Fibroblast of lung (primary cell): ENCODE measurements at regions not wholly inside any gene's neighbourhood (a gene's known extent, or its start where the extent isn't known, plus 50 kb on each side); places are given as distances from the start of the nearest gene placed in this dataset.
A peak's percentile ranks its signal among the peaks of the same experiment; 100 is the strongest.

Experiments
- DNase-seq, 2 donors: peaks; one replicate each; pipeline versions ENCODE4 v3.0.0 to v3.0.0-alpha.2; 2010; ENCODE audit warnings: low read depth in 2 of 2
- H2AFZ ChIP-seq: 2 replicates; pipeline ENCODE4 v1.5.1; 2012; ENCODE audit warnings: low read length, control low read depth, inconsistent platforms
- H3K27ac ChIP-seq: 2 replicates; pipeline ENCODE4 v1.5.1; 2011; ENCODE audit warnings: low read length, control low read depth; ENCODE audit not compliant: insufficient read depth
- H3K27me3 ChIP-seq: 2 replicates; pipeline ENCODE4 v1.5.1; 2011; ENCODE audit warnings: mild to moderate bottlenecking, low read length; ENCODE audit not compliant: control insufficient read depth, insufficient read depth
- H3K36me3 ChIP-seq: 2 replicates; pipeline ENCODE4 v1.5.1; 2011; ENCODE audit warnings: low read length; ENCODE audit not compliant: control insufficient read depth, insufficient read depth
- H3K4me1 ChIP-seq: 2 replicates; pipeline ENCODE4 v1.5.1; 2011; ENCODE audit warnings: low read length; ENCODE audit not compliant: control insufficient read depth, insufficient read depth; ENCODE audit errors: extremely low read depth
- H3K4me2 ChIP-seq: 2 replicates; pipeline ENCODE4 v1.5.1; 2011; ENCODE audit warnings: low read length, control low read depth; ENCODE audit not compliant: insufficient read depth; ENCODE audit errors: extremely low read depth
- H3K4me3 ChIP-seq, 4 experiments: fragments of 200-600 bp in 1 of 4; sonication (generic) in 1 of 4; replicated peaks in 1 of 4; 2 replicates each; pipeline ENCODE4 v1.5.1; 2011 to 2016; ENCODE audit warnings: low read length in 4 of 4, low read depth in 3 of 4, mild to moderate bottlenecking in 3 of 4, control low read depth in 2 of 4, inconsistent platforms in 1 of 4, mixed read lengths in 1 of 4; ENCODE audit not compliant: insufficient read depth in 1 of 4; ENCODE audit errors: control extremely low read depth in 1 of 4
- H3K79me2 ChIP-seq: 2 replicates; pipeline ENCODE4 v1.5.1; 2012; ENCODE audit warnings: mild to moderate bottlenecking, low read length, inconsistent platforms; ENCODE audit not compliant: control insufficient read depth, insufficient read depth
- H3K9ac ChIP-seq: 2 replicates; pipeline ENCODE4 v1.5.1; 2011; ENCODE audit warnings: mild to moderate bottlenecking, low read length, control low read depth; ENCODE audit not compliant: insufficient read depth
- H3K9me3 ChIP-seq: 2 replicates; pipeline ENCODE4 v1.5.1; 2012; ENCODE audit warnings: low read depth, low read length; ENCODE audit not compliant: control insufficient read depth, insufficient read depth
- H4K20me1 ChIP-seq: 2 replicates; pipeline ENCODE4 v1.5.1; 2011; ENCODE audit warnings: low read length; ENCODE audit not compliant: control insufficient read depth, insufficient read depth; ENCODE audit errors: extremely low read depth
- CTCF ChIP-seq, 2 donors: IDR thresholded peaks in 1 of 2; conservative IDR thresholded peaks in 1 of 2; 1 replicate in 1 of 2; 2 replicates in 1 of 2; pipeline ENCODE4 v1.5.1; 2011 to 2012; ENCODE audit warnings: low read length in 2 of 2, control low read depth in 1 of 2, inconsistent platforms in 1 of 2, low read depth in 1 of 2, mild to moderate bottlenecking in 1 of 2
- EZH2 ChIP-seq: IDR thresholded peaks from 2 replicates; pipeline ENCODE4 v1.5.1; 2012; ENCODE audit warnings: low read length, control low read depth, mild to moderate bottlenecking; ENCODE audit errors: missing control alignments

- H2AFZ ChIP-seq: peak overlapping the region; percentile 74
- H3K36me3 ChIP-seq: no peaks in the 10 kb centered on the region
- H3K9me3 ChIP-seq: no peaks in the 10 kb centered on the region
- H3K27me3 ChIP-seq: no peaks in the 10 kb centered on the region
- peaks cover 12% of the 10 kb centered on the region for H3K4me1 ChIP-seq
- TF ChIP-seq EZH2: no peak
- TF ChIP-seq CTCF (conservative IDR thresholded peaks at IDR 0.05 in 1 of 2, IDR thresholded peaks at IDR 0.05 in 1 of 2; ENCODE audit: low read depth in 1 of 2, low read length in 2 of 2): no peak
- H3K9ac ChIP-seq: no peak overlapping the region
- no peaks in the 10 kb centered on the region for H3K79me2 ChIP-seq
- peak; percentile 76 to 98 for DNase-seq
- no peak overlapping the region for H3K4me3 ChIP-seq
- H3K27ac ChIP-seq: peak overlapping the region; percentile 76
- H4K20me1 ChIP-seq: no peaks in the 10 kb centered on the region
- H3K4me2 ChIP-seq: peak overlapping the region; percentile 11
Observed at GRCh38 chr12:14260011-14260993, 105.2 kb upstream of the ATF7IP start.

DNA sequence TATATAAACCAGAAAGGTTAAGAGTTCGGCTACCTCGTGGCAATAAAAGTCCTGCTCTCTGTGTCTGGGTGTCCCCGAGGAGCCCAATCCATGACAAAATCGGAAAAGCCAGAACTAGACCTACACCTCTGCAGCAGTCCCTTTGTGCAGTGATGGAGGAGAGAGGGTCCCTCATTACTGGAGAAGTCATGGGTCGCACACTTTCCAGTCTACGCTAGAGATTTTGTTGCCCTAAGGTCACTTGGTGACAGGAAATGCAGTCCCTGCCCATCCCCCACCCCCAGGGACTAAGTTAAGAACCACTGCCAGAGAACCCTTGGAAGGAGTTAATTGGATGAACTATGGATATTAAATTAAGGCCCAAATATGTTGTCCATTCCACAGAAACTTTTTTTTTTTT is 104.4 kb upstream of the ATF7IP start:
- Histone ChIP-seq H4K20me1 (no peaks in the 10 kb centered on the region), H3K36me3 (no peaks in the 10 kb centered on the region), H3K9ac (no peak overlapping the region), H3K27me3 (no peaks in the 10 kb centered on the region), H3K4me1 (peaks cover 12% of the 10 kb centered on the region), H3K9me3 (no peaks in the 10 kb centered on the region), H3K27ac (peak overlapping the region; percentile 76), H3K79me2 (no peaks in the 10 kb centered on the region), H2AFZ (no peak overlapping the region), H3K4me3 (no peak overlapping the region), H3K4me2 (no peak overlapping the region)
- DNase-seq: no peak
- TF ChIP-seq EZH2: no peak
- no peak for TF ChIP-seq CTCF (conservative IDR thresholded peaks at IDR 0.05 in 1 of 2, IDR thresholded peaks at IDR 0.05 in 1 of 2; ENCODE audit: low read depth in 1 of 2, low read length in 2 of 2)

- H3K27me3 ChIP-seq: no peaks in the 10 kb centered on the region
- H3K4me1 ChIP-seq: peaks cover 9% of the 10 kb centered on the region
- no peak for DNase-seq
- no peak for TF ChIP-seq EZH2
- no peak for TF ChIP-seq CTCF (conservative IDR thresholded peaks at IDR 0.05 in 1 of 2, IDR thresholded peaks at IDR 0.05 in 1 of 2; ENCODE audit: low read depth in 1 of 2, low read length in 2 of 2)
- no peaks in the 10 kb centered on the region for H3K36me3 ChIP-seq
- no peak overlapping the region for H3K4me2 ChIP-seq
- H3K79me2 ChIP-seq: no peaks in the 10 kb centered on the region
- no peak overlapping the region for H2AFZ ChIP-seq
- no peak overlapping the region for H3K27ac ChIP-seq
- no peak overlapping the region for H3K9ac ChIP-seq
- H3K9me3 ChIP-seq: no peaks in the 10 kb centered on the region
- no peak overlapping the region for H3K4me3 ChIP-seq
- H4K20me1 ChIP-seq: no peaks in the 10 kb centered on the region
Observed at GRCh38 chr12:14261861-14262260, 103.6 kb upstream of the ATF7IP start.
